Lung (tissue), 11 donors: ENCODE measurements at regions not wholly inside any gene's neighbourhood (a gene's known extent, or its start where the extent isn't known, plus 50 kb on each side); places are given as distances from the start of the nearest gene placed in this dataset.

Source experiments
- ATAC-seq: fragments of 200-7000 bp; cut with Tn5 transposase; one replicate; pipeline ENCODE4 v1.9.1; 2020; ENCODE audit warnings: moderate number of reproducible peaks; ENCODE audit not compliant: insufficient read depth, low FRiP score
- DNase-seq, 3 donors: peaks; one replicate each; pipeline ENCODE4 v3.0.0-alpha.2; 2013 to 2017
- H3K27ac ChIP-seq, 2 donors: one replicate each; pipeline ENCODE4 v1.5.1; 2013; ENCODE audit warnings: mild to moderate bottlenecking in 2 of 2, moderate library complexity in 2 of 2, control low read depth in 1 of 2, inconsistent platforms in 1 of 2, low read depth in 1 of 2, low read length in 1 of 2
- H3K27me3 ChIP-seq, 3 donors: one replicate each; pipeline ENCODE4 v1.5.1; 2013; ENCODE audit warnings: low read length in 2 of 3; ENCODE audit not compliant: control insufficient read depth in 3 of 3, insufficient read depth in 3 of 3
- H3K36me3 ChIP-seq, 4 donors: one replicate each; pipeline ENCODE4 v1.5.1; 2013; ENCODE audit warnings: low read length in 4 of 4, mild to moderate bottlenecking in 1 of 4, moderate library complexity in 1 of 4; ENCODE audit not compliant: control insufficient read depth in 4 of 4, insufficient read depth in 4 of 4
- H3K4me1 ChIP-seq, 5 donors: one replicate each; pipeline ENCODE4 v1.5.1; 2013; ENCODE audit warnings: low read length in 5 of 5, mild to moderate bottlenecking in 2 of 5, moderate library complexity in 1 of 5; ENCODE audit not compliant: control insufficient read depth in 5 of 5, insufficient read depth in 5 of 5
- H3K4me3 ChIP-seq: one replicate; pipeline ENCODE4 v1.5.1; 2013; ENCODE audit warnings: mild to moderate bottlenecking, control low read depth, moderate library complexity
- H3K9ac ChIP-seq, 2 donors: one replicate each; pipeline ENCODE4 v1.5.1; 2013; ENCODE audit warnings: low read length in 2 of 2, control low read depth in 1 of 2; ENCODE audit not compliant: insufficient read depth in 1 of 2
- H3K9me3 ChIP-seq, 4 donors: one replicate each; pipeline ENCODE4 v1.5.1; 2013; ENCODE audit warnings: low read length in 3 of 4, mild to moderate bottlenecking in 1 of 4, moderate library complexity in 1 of 4; ENCODE audit not compliant: control insufficient read depth in 4 of 4, insufficient read depth in 3 of 4
- WGBS, 2 donors: extraction: QIAGEN DNeasy Blood & Tissue Kit; methylation state at CpG; one replicate each; pipeline ENCODE4 v1.1.7; 2013; 5-methylcytosine and 5-hydroxymethylcytosine counted together
- TF ChIP-seq, protein P1 (sequence below): IDR thresholded peaks from 2 replicates; pipeline ENCODE4 v1.5.1; 2012; ENCODE audit warnings: mild to moderate bottlenecking; ENCODE audit errors: control extremely low read depth, extremely low read depth
- donor health status: control.
- donor health status: control.
- donor health status: Bipolar disorder and iron deficiency.
- donor health status: healthy.
- donor health status: DM: yes; HTN: yes; CAD: no.

DNA sequence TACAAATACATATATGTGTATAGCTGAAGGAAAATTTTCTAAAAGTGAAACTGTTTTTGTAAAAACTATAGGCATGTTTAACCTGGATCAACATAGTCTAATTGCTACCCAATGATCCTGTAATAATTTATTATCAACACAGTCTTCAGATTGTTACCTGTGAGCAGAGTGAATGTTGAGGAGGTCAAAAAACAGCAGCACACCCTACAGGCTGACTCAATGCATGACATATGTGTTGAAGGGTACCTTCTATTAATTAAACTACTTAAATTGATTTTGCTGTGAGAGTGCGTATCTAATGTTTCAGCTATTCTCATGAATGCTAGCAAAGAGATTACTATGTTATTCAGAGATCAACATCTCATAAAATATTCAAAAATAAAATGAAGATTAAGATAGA is 411.4 kb downstream of the TNS3 start:
- no peak overlapping the region for H3K27ac ChIP-seq
- ATAC-seq (no peak), DNase-seq (no peak)
- H3K27me3 ChIP-seq = no peaks in the 10 kb centered on the region
- H3K36me3 ChIP-seq = no peaks in the 10 kb centered on the region
- no peaks in the 10 kb centered on the region for H3K4me1 ChIP-seq
- H3K9ac ChIP-seq = no peak overlapping the region
- peaks cover 0 to under 1% (median 0%) of the 10 kb centered on the region in 4 donors for H3K9me3 ChIP-seq
- TF ChIP-seq, protein P1, sequence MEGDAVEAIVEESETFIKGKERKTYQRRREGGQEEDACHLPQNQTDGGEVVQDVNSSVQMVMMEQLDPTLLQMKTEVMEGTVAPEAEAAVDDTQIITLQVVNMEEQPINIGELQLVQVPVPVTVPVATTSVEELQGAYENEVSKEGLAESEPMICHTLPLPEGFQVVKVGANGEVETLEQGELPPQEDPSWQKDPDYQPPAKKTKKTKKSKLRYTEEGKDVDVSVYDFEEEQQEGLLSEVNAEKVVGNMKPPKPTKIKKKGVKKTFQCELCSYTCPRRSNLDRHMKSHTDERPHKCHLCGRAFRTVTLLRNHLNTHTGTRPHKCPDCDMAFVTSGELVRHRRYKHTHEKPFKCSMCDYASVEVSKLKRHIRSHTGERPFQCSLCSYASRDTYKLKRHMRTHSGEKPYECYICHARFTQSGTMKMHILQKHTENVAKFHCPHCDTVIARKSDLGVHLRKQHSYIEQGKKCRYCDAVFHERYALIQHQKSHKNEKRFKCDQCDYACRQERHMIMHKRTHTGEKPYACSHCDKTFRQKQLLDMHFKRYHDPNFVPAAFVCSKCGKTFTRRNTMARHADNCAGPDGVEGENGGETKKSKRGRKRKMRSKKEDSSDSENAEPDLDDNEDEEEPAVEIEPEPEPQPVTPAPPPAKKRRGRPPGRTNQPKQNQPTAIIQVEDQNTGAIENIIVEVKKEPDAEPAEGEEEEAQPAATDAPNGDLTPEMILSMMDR = no peak
- no peak overlapping the region for H3K4me3 ChIP-seq
- WGBS, 2 donors = 91 to 95% methylated on average over 1 of the region's 1 CpG

DNA sequence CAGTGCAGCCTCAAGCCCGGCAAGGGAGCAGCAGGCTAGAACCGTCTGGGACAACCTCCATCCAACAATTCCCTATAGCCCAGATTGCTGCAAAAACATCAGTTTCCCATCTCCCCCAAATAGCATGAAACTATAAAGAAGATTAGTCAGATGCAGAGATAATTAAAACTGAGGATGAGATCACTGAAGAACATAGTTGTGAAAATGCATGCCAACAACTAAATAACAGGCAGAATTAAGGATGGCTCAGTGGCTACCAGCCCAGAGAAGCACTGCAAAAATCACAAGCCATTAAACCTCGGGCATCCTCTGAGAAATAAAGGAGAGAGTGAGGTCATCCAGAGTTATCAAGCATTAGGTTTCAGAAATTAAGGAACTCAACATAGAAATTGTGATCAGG is 427.1 kb downstream of the TNS3 start:
- H3K9me3 ChIP-seq = no peaks in the 10 kb centered on the region
- 82 to 87% methylated on average over 3 of the region's 3 CpGs for WGBS, 2 donors
- no peak overlapping the region for H3K27ac ChIP-seq
- TF ChIP-seq, protein P1 = no peak
- ATAC-seq (no peak), DNase-seq (no peak)
- no peak overlapping the region for H3K9ac ChIP-seq
- H3K36me3 ChIP-seq = no peaks in the 10 kb centered on the region
- H3K4me3 ChIP-seq = no peak overlapping the region
- peaks cover 6 to 27% (median 12%) of the 10 kb centered on the region in 5 donors for H3K4me1 ChIP-seq
- H3K27me3 ChIP-seq = no peaks in the 10 kb centered on the region

DNA sequence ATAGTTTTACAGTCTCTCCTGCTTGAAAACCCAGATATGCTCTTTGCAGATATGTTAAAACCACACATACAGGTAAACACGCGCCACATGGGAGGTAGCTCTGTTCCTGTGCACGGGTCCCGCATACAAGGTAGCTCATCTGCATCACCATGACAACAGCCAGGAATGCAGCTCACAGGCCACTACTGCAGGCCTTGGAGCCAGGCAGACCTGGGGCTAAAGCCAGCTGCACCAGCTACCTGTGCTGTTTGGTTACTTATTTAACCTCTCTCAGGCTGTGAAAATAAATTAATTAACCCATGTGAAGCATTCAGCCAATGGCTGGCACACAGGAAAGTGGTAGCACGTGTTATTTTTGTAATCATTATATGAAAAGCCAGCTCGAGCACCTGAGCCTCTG is 428.3 kb downstream of the TNS3 start:
- no peak overlapping the region for H3K4me3 ChIP-seq
- WGBS, 2 donors = 59 to 76% methylated on average over 6 of the region's 6 CpGs
- H3K4me1 ChIP-seq = peaks cover 9 to 31% (median 16%) of the 10 kb centered on the region in 5 donors
- ATAC-seq = peak; percentile 39
- no peak overlapping the region for H3K9ac ChIP-seq
- TF ChIP-seq, protein P1 = no peak
- H3K27me3 ChIP-seq = no peaks in the 10 kb centered on the region
- DNase-seq = peak; percentile 58 to 79 (median 74)
- H3K9me3 ChIP-seq = no peaks in the 10 kb centered on the region
- H3K27ac ChIP-seq = peak overlapping the region in 1 of 2 donors; percentile 30
- H3K36me3 ChIP-seq = no peaks in the 10 kb centered on the region

DNA sequence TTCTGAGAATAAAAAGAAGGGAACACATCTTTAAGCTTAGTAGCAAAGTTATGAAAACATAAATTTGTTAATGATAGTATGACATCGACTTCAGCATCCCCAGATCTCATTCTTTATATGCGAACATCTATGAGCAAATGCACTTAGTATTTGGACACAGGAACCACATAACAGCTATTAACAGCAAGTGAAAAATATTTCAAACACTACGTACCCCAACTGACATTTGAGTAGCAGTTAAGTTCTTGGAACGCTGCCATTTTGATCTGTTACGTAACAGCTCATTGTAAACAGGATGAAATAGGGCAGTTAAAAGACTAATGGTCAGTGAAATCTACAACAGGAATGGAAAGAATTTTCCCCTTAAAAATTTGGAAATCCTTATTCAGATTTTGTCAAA is 428.9 kb downstream of the TNS3 start:
- Histone ChIP-seq H3K9ac (no peak overlapping the region), H3K27me3 (no peaks in the 10 kb centered on the region), H3K4me3 (no peak overlapping the region), H3K27ac (no peak overlapping the region), H3K36me3 (no peaks in the 10 kb centered on the region), H3K9me3 (no peaks in the 10 kb centered on the region), H3K4me1 (peaks cover 9 to 36% (median 16%) of the 10 kb centered on the region in 5 donors)
- TF ChIP-seq, protein P1 = no peak
- ATAC-seq = peak; percentile 77
- DNase-seq = peak; percentile 69 to 98 (median 95)
- 10 to 12% methylated on average over 5 of the region's 5 CpGs for WGBS, 2 donors
